Hematopoietic multipotent progenitor cell treated with erythropoietin and hydrocortisone succinate and interleukin-3 and kit ligand, for 4 days (in vitro differentiated cells): ENCODE measurements at regions not wholly inside any gene's neighbourhood (a gene's known extent, or its start where the extent isn't known, plus 50 kb on each side); places are given as distances from the start of the nearest gene placed in this dataset.

ENCODE experiments used
- DNase-seq: peaks from one replicate; pipeline ENCODE4 v3.0.0-alpha.2; 2015

GRCh38 chr14:43247877-43248276 lies 1259.2 kb downstream of the FSCB start:
- no peak for DNase-seq

GRCh38 chr14:43244142-43244625 lies 1262.9 kb downstream of the FSCB start:
- DNase-seq, result no peak

- no peak for DNase-seq
Measured at GRCh38 chr14:43243168-43243567, 1263.9 kb downstream of the FSCB start.

GRCh38 chr14:43232261-43232660 lies 1274.8 kb downstream of the FSCB start:
- no peak for DNase-seq

- DNase-seq, result no peak
Measured at GRCh38 chr14:43215524-43215923, 1291.6 kb downstream of the FSCB start.

- no peak for DNase-seq
Measured at GRCh38 chr14:43207189-43207588, 1299.9 kb downstream of the FSCB start.

GRCh38 chr14:43204816-43205215 lies 1302.3 kb downstream of the FSCB start:
- no peak for DNase-seq

- DNase-seq, result no peak
Measured at GRCh38 chr14:43200519-43200918, 1306.6 kb downstream of the FSCB start.

GRCh38 chr14:43198465-43198864 lies 1308.6 kb downstream of the FSCB start:
- no peak for DNase-seq

GRCh38 chr14:43184540-43184939 lies 1322.5 kb downstream of the FSCB start:
- DNase-seq, result no peak

- DNase-seq, result no peak
Measured at GRCh38 chr14:43183916-43184315, 1323.2 kb downstream of the FSCB start.

GRCh38 chr14:43175896-43176295 lies 1331.2 kb downstream of the FSCB start:
- no peak for DNase-seq

- DNase-seq, result no peak
Measured at GRCh38 chr14:43172899-43173548, 1334.1 kb downstream of the FSCB start.

- DNase-seq, result no peak
Measured at GRCh38 chr14:43169722-43170121, 1337.4 kb downstream of the FSCB start.

- no peak for DNase-seq
Measured at GRCh38 chr14:43168371-43168925, 1338.6 kb downstream of the FSCB start.

- DNase-seq, result no peak
Measured at GRCh38 chr14:43166163-43166562, 1340.9 kb downstream of the FSCB start.

- no peak for DNase-seq
Measured at GRCh38 chr14:43165651-43166050, 1341.4 kb downstream of the FSCB start.

GRCh38 chr14:43161477-43161876 lies 1345.6 kb downstream of the FSCB start:
- DNase-seq, result no peak

GRCh38 chr14:43157661-43158060 lies 1349.4 kb downstream of the FSCB start:
- no peak for DNase-seq

GRCh38 chr14:43155924-43156323 lies 1351.2 kb downstream of the FSCB start:
- no peak for DNase-seq

GRCh38 chr14:43155258-43155657 lies 1351.8 kb downstream of the FSCB start:
- DNase-seq, result no peak

- DNase-seq, result no peak
Measured at GRCh38 chr14:43147485-43147884, 1359.6 kb downstream of the FSCB start.

GRCh38 chr14:43145361-43145760 lies 1361.7 kb downstream of the FSCB start:
- no peak for DNase-seq

- DNase-seq, result no peak
Measured at GRCh38 chr14:43143106-43143505, 1364.0 kb downstream of the FSCB start.

- DNase-seq, result no peak
Measured at GRCh38 chr14:43141636-43142191, 1365.4 kb downstream of the FSCB start.
